ENCODE measurements at regions not wholly inside any gene's neighbourhood (a gene's known extent, or its start where the extent isn't known, plus 50 kb on each side); places are given as distances from the start of the nearest gene placed in this dataset.

- no peak for DNase-seq (ENCODE audit: low read depth, low spot score)
- ChIA-PET SMC1A (ENCODE audit: uncharacterized antibody, unreplicated experiment) (interaction anchor here (0.7 kb wide), 1 partner anchor 1177 kb away, joined by 4 read pairs; no protein-coding TSS in a partner anchor), POLR2A (no interaction called here), CTCF (interaction anchor here (1.5 to 2.1 kb wide), 2 partner anchors 72 to 73 kb away, joined by 3 to 8 read pairs; no protein-coding TSS in a partner anchor), RAD21 (ENCODE audit: unreplicated experiment) (interaction anchor here (1.4 kb wide), 1 partner anchor 36 kb away, joined by 5 read pairs; no protein-coding TSS in a partner anchor)
- no peak for ATAC-seq
- Histone ChIP-seq H3K36me3 (ENCODE audit: control insufficient read depth in 2 of 2, insufficient read depth in 2 of 2, low read length in 1 of 2) (no peaks in the 10 kb centered on the region), H3K27ac (ENCODE audit: control insufficient read depth, insufficient read depth) (no peak overlapping the region), H3K27me3 (replicated peaks in 1 of 2; ENCODE audit: control insufficient read depth in 2 of 2, insufficient read depth in 2 of 2, low read length in 1 of 2) (no peaks in the 10 kb centered on the region), H3K4me1 (ENCODE audit: control insufficient read depth, insufficient read depth, low read length) (no peaks in the 10 kb centered on the region), H3K9ac (ENCODE audit: control insufficient read depth, insufficient read depth, low read length) (no peak overlapping the region), H2AFZ (ENCODE audit: control insufficient read depth, low read depth, low read length) (no peak overlapping the region), H4K20me1 (ENCODE audit: control insufficient read depth, insufficient read depth) (no peaks in the 10 kb centered on the region), H3K4me3 (no peak overlapping the region), H3K79me2 (ENCODE audit: control insufficient read depth, insufficient read depth, low read length) (no peaks in the 10 kb centered on the region), H3K4me2 (ENCODE audit: control insufficient read depth, insufficient read depth) (no peak overlapping the region), H3K9me3 (replicated peaks; ENCODE audit: control insufficient read depth, insufficient read depth, low read length) (no peaks in the 10 kb centered on the region)
- WGBS (ENCODE audit: insufficient coverage, insufficient replicate concordance, low lambda C conversion rate, missing lambda C conversion rate): 10% methylated on average over 3 of the region's 3 CpGs
- BruUV-seq (replicated peaks): no TSS peak
- in situ Hi-C loops (cut with MboI): no loop called here
- intact Hi-C loops (cut with micrococcal nuclease; ENCODE audit: unreplicated experiment): no loop called here
- FAIRE-seq: no peak
- TF ChIP-seq NFXL1 (IDR thresholded peaks at IDR 0.05; ENCODE audit: borderline replicate concordance) (no peak), SMAD1 (IDR thresholded peaks at IDR 0.05; ENCODE audit: low read depth, partially characterized antibody) (no peak), ZNF622 (IDR thresholded peaks at IDR 0.05) (no peak), USF1 (IDR thresholded peaks at IDR 0.05; ENCODE audit: borderline replicate concordance, extremely low read length, insufficient read depth, low read depth, low read length) (no peak), SMARCA5 (IDR thresholded peaks at IDR 0.05) (no peak), ZBED1 (IDR thresholded peaks at IDR 0.05; ENCODE audit: borderline replicate concordance) (no peak), PKNOX1 (IDR thresholded peaks at IDR 0.05) (no peak), KLF5 (IDR thresholded peaks at IDR 0.05; ENCODE audit: partially characterized antibody) (no peak), PRDM15 (CRISPR knock-in tag; IDR thresholded peaks at IDR 0.05) (no peak), MEF2B (IDR thresholded peaks at IDR 0.05; ENCODE audit: partially characterized antibody, poor library complexity, severe bottlenecking) (no peak), USF2 (IDR thresholded peaks at IDR 0.05; ENCODE audit: borderline replicate concordance, low read depth, low read length) (no peak), KAT2A (conservative IDR thresholded peaks at IDR 0.05; ENCODE audit: control insufficient read depth, low read depth, low read length) (no peak), MTA3 (IDR thresholded peaks at IDR 0.05; ENCODE audit: borderline replicate concordance, low read length) (no peak), NR2C2 (IDR thresholded peaks at IDR 0.05; ENCODE audit: borderline replicate concordance, control insufficient read depth, insufficient read length, low read depth) (no peak), ZZZ3 (IDR thresholded peaks at IDR 0.05; ENCODE audit: control insufficient read depth, insufficient read length, low read depth) (no peak), POLR2AphosphoS2 (IDR thresholded peaks at IDR 0.05; ENCODE audit: low read depth, low read length) (no peak), NKRF (conservative IDR thresholded peaks at IDR 0.05) (no peak)
These were observed 287.0 kb downstream of the ZIC4 start for GRCh38 chr3:147119346-147119745.
